Left ventricle myocardium superior (tissue), 1 donor: ENCODE measurements at regions not wholly inside any gene's neighbourhood (a gene's known extent, or its start where the extent isn't known, plus 50 kb on each side); places are given as distances from the start of the nearest gene placed in this dataset.
"Not testable (repeated sequence)": the region's sequence is repeated elsewhere in the genome, so short reads cannot be mapped to it uniquely, and the experiment has no call there.

ENCODE experiments used
- ATAC-seq: fragments of 200-7000 bp; cut with Tn5 transposase; one replicate; pipeline ENCODE4 v1.9.1; 2020; ENCODE audit warnings: mild to moderate bottlenecking, moderate library complexity
- DNase-seq: peaks from one replicate; pipeline ENCODE4 v3.0.0-alpha.2; 2020
- intact Hi-C: fragments of 100-400 bp; cut with micrococcal nuclease; formaldehyde crosslinking; loops from one replicate; pipeline ENCODE4 v1.11.0; 2022
- donor health status: DM: no; HTN: yes; CAD: no; lungs with severe emphysema.

- intact Hi-C loops, DNase-seq, ATAC-seq: not testable (repeated sequence)
These were observed 101.7 kb downstream of the RFPL4B start for GRCh38 chr6:112448786-112449185.

- intact Hi-C loops = no loop called here
- DNase-seq (no peak), ATAC-seq (no peak)
These were observed 103.5 kb downstream of the RFPL4B start for GRCh38 chr6:112450663-112451062.

DNA sequence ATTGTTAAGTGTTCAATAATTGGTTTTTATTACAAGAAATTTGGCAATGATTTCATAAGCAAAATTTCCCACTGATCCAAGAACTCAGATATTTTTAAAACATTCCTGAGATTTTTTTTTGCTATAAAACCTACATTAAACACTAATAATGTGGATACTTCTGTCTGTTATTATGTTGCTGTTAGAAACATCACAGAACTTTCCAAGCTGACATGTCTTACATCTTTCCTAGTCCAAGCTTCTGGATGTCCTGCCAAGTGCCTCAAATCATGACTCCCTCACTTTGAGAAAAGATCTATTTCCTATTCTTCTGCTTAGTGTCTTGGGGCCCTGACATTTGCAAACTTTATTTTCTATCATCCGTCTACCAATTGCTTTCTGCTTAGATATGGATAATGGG, 110.8 kb downstream of the RFPL4B start:
- intact Hi-C loops = no loop called here
- DNase-seq (no peak), ATAC-seq (no peak)

GRCh38 chr6:112459758-112460304, 112.7 kb downstream of the RFPL4B start:
- intact Hi-C loops = no loop called here
- no peak for DNase-seq
- no peak for ATAC-seq

DNA sequence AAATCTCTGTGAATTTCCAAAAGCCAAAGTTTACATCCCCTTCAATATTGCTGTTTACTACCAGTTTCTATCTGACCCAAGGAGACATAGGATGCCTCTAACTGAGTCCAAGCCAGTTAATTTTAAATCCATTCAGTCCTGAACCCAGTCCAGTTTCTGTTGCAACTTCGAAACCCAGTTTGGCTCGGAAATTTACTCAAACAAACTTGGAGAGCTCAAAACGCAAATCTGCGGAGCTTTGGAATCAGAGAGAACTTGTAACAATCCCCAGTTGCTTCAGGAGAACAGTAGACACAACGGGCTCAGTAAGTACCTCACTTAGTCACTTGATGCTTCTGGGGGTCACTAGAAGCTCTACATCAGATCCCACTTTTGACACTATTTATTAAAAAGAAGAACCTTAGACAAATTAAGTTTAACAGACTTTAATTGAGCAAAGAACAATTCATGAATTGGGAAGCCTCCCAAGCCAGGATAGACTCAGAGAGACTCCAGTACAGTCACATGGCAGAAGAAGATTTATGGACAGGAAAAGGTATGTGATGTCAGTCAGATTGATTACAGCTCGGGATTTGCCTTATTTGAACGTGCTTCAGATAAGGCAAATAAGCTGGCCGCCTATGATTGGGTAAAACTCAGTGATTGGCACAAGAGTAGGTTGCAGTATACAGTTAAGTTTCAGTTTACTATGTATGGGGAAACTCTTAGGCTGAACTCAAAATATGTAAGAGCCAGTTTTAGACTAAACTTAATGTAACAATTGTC, 118.0 kb downstream of the RFPL4B start:
- ATAC-seq = no peak
- intact Hi-C loops = no loop called here
- no peak for DNase-seq

DNA sequence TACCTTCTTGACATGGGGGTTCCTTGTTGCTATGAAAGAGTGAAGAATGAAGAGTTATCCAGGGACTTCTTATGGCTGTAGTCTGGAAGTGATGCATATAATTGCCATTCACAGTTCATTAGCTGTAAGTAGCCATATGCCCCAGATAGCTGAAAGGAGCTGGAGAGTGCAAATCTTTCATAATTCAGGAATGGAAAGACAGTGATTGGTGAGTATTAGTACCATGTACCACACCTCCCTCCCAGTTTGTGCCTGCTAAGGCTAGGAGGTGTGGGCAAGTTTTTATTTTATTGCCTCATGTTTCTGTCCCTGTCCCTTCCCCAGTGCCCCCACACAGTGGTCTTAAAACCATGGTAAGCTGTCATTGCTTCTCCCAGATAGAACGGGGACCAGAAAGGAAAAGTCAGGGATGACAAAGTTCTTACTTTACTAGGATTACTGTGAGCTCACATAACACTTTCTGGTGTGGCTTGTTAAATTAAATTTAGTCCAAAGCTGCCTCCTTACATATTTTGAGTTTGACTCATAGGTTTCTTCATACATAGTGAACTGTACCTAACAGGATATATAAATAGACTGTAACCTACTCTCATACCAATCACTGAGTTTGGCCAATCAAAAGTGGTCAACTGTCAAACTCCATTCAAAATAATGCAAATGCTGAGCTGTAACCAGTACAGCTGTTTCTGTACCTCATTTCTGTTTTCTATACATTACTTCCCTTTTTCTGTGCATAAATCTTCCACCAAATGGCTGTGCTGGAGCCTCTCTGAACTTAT, 119.4 kb downstream of the RFPL4B start:
- DNase-seq = no peak
- ATAC-seq = no peak
- intact Hi-C loops = no loop called here

DNA sequence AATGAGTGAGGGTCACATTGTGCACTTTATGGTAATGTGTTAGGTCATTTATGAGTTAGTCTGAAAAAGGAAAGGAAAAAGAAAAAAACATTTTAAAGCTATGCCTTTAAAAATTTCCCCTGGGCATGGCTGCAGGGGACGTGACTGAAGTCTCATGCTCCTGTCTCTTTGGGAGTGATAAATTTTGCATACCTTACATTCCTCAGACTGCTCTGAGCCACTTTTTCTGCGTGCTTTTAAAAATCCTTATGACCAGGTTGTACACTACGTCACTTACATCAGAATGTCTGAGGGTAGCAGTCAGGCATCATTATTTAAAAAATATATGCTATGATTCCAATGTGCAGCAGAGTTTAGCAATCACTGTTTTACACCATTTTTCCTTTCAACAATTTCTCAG, 121.2 kb downstream of the RFPL4B start:
- DNase-seq = no peak
- ATAC-seq = no peak
- intact Hi-C loops = no loop called here

- intact Hi-C loops = no loop called here
- no peak for ATAC-seq
- DNase-seq = no peak
These were observed 122.2 kb downstream of the RFPL4B start for GRCh38 chr6:112469306-112469705.

DNA sequence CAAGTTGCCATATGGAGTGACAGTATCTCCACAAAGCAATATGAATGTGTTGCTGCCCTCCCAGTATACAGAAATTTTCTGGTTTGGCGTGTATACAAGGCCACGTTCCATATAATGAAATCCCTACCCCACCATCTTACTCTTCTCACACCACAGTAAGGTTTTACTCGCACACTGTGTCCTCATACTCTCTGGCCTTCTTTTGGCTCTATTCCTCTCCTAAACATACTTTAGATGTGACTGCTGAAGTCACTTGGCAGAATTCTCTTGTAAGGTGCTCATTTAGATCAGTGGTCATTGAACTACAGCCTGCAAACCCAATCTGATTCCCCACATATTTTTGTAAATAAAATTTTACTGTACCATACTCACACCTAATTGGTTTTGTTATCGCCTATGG, 123.2 kb downstream of the RFPL4B start:
- no peak for DNase-seq
- intact Hi-C loops = no loop called here
- no peak for ATAC-seq

DNA sequence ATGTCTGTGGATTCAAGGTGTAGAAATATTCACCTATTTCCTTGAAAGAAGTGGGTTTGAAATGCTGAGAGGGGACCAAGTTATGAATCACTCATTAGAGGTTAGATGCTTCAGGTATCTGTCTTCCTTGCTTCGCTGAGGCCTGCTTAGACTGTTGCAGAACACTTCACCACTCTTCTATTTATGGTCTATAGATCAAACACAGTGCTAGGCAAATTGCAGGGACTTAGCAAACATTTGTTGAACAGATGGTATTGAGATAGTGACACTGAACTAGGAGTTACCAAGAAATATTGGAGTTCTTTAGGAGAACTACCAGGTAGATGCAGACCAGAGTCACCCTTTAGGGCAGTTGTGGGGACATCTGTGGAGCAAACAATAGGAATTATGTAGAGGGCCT, 123.8 kb downstream of the RFPL4B start:
- intact Hi-C loops = no loop called here
- ATAC-seq = no peak
- DNase-seq = no peak

DNA sequence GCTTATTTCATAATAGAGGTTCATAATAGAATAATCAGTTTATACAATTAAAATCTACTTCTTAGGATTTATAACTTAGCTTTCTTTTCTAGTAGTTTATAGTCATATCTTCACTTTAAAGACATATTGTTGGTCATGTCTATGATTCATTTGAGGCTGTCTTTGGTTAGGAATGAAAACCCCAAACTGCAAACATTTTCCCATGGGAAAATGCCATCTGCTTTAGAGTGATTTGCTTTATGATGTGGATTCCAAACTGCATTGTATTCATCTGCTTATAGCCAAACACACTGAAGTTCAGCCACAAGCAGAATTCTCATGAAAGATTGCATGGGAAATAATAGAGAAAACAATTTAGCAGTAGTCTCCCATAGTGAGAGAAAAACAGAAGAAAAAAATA, 128.0 kb downstream of the RFPL4B start:
- intact Hi-C loops = no loop called here
- ATAC-seq = no peak

GRCh38 chr6:112477125-112477524, 130.0 kb downstream of the RFPL4B start:
- no peak for DNase-seq
- no peak for ATAC-seq
- intact Hi-C loops = no loop called here

More for the DNA sequence above, 128.0 kb downstream of the RFPL4B start:
- no peak for DNase-seq

- ATAC-seq = no peak
- no peak for DNase-seq
- intact Hi-C loops = no loop called here
These were observed 130.9 kb downstream of the RFPL4B start for GRCh38 chr6:112478036-112478435.

DNA sequence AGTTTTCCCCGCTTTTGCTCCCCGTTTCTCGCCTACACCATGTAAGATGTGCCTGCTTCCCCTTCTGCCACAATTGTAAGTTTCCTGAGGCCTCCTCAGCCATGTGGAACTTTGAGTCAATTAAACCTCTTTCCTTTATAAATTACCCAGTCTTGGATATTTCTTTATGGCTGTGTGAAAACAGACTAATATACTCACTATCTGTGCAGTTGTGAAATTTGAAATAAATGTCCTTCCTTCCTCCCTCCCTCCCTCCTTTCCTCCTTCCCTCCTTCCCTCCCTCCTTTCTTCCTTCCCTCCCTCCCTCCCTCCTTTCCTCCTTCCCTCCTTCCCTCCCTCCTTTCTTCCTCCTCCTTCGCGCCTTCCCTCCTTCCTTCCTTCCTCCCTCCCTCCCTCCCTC, 132.8 kb downstream of the RFPL4B start:
- DNase-seq, intact Hi-C loops, ATAC-seq: not testable (repeated sequence)

DNA sequence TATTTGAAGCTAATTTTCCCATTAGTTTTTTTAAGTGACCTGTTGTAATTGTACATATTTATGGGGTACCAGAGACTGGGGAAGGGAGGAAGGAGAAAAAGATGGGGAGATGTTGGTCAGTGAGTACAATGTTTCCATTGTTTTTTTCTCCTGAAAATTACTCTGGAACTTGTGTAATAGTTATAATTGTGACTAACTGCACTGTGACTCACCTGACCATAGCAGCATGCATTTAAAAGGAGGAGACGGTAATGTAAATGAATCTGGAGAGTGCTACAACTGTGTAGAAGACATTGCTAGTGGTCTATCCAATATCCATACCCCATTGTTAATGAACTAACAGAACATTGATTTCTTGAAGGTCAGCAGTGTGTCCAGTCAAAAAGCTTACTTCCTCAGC, 133.4 kb downstream of the RFPL4B start:
- no peak for DNase-seq
- intact Hi-C loops = no loop called here
- ATAC-seq = no peak

DNA sequence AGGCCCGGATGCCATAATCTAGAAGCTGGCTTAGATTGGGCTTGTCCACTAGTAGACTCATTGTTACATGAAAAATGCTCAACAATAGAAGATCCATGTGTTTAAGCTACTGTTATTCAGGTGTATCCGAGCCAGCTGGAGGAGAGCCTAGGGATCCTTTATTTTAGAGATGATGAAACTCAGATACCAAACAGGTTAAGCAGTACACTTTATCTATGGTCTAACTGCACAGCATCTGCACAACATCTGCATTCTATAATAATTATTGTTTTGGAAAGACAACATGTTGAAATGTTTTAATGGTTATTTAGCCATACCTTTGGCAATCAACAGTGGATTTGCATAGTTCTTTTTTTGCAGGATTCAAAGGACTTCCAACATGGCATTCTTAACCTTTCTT, 134.1 kb downstream of the RFPL4B start:
- no peak for ATAC-seq
- intact Hi-C loops = no loop called here
- DNase-seq = no peak

GRCh38 chr6:112482373-112482772, 135.2 kb downstream of the RFPL4B start:
- intact Hi-C loops = no loop called here
- no peak for ATAC-seq
- DNase-seq = no peak

DNA sequence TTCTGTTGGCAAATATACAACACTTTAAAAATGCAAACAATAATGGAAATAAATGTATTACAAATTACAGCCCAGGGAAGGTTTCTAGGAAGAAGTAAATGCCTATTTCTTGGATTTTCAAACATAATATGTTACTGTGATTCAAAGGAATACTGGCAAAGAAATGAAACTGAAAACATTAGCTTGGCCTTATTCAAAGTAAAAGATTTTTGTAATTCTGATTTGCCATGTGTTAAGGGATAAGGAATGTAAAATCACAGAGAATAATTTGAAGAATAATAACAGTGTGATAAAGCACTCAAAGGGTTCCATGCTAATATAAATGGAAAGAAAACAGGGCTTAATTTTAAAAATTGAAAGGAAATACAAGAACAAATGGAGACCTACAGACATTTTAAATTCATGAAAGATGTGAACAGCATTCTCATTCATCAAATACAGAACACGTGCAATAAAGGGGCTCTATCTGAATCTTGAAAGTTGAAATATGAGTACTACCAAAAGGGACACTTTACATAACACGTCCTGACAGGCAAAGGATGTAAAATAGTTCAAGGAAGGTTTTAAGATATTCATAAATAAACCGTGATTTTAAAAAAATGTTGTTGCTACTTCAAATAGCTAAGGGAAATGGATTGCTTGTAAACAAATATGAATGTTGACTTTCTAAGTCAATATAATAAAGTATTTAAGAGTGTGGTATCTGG, 138.1 kb downstream of the RFPL4B start:
- ATAC-seq = no peak
- intact Hi-C loops = no loop called here
- no peak for DNase-seq

DNA sequence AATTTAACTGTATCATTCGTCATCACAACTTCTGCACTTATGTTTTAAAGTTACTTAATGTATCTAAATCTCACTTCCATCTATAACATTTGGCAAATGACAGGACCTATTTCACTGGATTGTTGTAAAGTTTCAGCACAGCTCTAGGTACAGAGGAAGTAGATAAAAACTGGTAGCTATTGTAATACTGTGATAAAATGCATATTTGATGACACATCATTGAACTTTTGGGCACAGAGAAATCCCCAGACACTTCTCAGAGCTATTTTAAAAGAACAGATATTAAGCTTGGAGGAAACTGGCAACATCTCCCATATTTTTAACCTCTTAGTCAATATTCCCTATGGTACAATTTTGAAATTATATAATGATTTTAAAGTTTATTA, 138.7 kb downstream of the RFPL4B start:
- intact Hi-C loops = no loop called here
- DNase-seq (no peak), ATAC-seq (no peak)

DNA sequence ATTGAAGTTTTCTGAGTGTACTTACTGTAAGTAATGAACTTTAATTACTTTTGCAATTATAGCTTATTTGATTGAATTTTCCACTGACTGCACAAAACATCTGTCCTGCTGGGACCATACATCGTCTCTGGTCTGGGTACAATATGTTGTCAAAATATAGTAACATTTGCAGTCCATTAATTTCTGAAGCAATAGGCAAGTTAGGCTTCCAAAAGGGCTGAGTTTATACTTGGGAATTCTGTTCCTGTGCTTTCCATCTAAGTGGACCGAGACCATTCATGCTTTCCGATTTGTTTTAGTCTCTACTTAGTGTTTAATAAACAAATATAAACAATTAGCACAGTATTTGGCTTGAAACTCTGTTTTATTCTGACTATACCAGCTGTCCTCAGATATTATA, 139.3 kb downstream of the RFPL4B start:
- no peak for ATAC-seq
- no peak for DNase-seq
- intact Hi-C loops = no loop called here
